ENCODE measurements at regions not wholly inside any gene's neighbourhood (a gene's known extent, or its start where the extent isn't known, plus 50 kb on each side); places are given as distances from the start of the nearest gene placed in this dataset.

DNA sequence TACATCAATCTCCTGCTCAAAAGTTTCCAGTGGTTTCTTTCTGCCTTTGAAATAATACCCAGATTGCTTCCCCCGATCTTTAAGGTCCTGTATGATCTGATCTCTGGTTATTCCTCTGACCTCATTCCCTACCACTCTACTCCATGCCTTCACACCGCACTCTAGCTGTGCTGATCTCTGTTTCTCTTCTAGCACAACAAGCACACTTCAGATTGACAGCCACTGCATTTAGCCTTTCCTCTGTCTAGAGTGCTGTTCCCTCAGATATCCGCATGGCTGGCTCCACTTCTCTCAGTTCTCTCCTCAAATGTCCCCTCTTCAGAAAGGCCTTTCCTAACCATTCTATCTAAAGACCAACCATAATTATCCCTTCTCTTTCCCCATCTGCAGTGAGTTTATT lies 370.4 kb upstream of the FGF13 start:
- H3K27ac ChIP-seq: no peak overlapping the region
- no peaks in the 10 kb centered on the region for H3K36me3 ChIP-seq
- no peaks in the 10 kb centered on the region for H3K9me3 ChIP-seq (ENCODE audit: low read depth)
- no peak overlapping the region for H3K9ac ChIP-seq
- no peak overlapping the region for H3K4me2 ChIP-seq
- no peaks in the 10 kb centered on the region for H3K4me1 ChIP-seq
- Mint-ChIP-seq H3K4me3 (no peak overlapping the region), H3K36me3 (no peaks in the 10 kb centered on the region), H3K4me1 (peaks cover 4% of the 10 kb centered on the region), H3K9me3 (no peaks in the 10 kb centered on the region), H3K27ac (no peak overlapping the region), H3K27me3 (ENCODE audit: insufficient read depth, low read depth) (no peaks in the 10 kb centered on the region)
- TF ChIP-seq EZH2 (IDR thresholded peaks at IDR 0.05) (no peak), EZH2phosphoT487 (IDR thresholded peaks at IDR 0.05) (no peak)
- TF ChIP-seq, protein P1, sequence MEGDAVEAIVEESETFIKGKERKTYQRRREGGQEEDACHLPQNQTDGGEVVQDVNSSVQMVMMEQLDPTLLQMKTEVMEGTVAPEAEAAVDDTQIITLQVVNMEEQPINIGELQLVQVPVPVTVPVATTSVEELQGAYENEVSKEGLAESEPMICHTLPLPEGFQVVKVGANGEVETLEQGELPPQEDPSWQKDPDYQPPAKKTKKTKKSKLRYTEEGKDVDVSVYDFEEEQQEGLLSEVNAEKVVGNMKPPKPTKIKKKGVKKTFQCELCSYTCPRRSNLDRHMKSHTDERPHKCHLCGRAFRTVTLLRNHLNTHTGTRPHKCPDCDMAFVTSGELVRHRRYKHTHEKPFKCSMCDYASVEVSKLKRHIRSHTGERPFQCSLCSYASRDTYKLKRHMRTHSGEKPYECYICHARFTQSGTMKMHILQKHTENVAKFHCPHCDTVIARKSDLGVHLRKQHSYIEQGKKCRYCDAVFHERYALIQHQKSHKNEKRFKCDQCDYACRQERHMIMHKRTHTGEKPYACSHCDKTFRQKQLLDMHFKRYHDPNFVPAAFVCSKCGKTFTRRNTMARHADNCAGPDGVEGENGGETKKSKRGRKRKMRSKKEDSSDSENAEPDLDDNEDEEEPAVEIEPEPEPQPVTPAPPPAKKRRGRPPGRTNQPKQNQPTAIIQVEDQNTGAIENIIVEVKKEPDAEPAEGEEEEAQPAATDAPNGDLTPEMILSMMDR (IDR thresholded peaks at IDR 0.05): no peak
- no peak for DNase-seq (ENCODE audit: low spot score)
- H2AFZ ChIP-seq (replicated peaks): no peak overlapping the region
- H3K27me3 ChIP-seq: no peaks in the 10 kb centered on the region
- no peaks in the 10 kb centered on the region for H3K79me2 ChIP-seq (ENCODE audit: low read depth)
- H4K20me1 ChIP-seq (ENCODE audit: low read depth): no peaks in the 10 kb centered on the region
- no peaks in the 10 kb centered on the region for H3F3A ChIP-seq (ENCODE audit: low read depth)
- no peak overlapping the region for H3K4me3 ChIP-seq

DNA sequence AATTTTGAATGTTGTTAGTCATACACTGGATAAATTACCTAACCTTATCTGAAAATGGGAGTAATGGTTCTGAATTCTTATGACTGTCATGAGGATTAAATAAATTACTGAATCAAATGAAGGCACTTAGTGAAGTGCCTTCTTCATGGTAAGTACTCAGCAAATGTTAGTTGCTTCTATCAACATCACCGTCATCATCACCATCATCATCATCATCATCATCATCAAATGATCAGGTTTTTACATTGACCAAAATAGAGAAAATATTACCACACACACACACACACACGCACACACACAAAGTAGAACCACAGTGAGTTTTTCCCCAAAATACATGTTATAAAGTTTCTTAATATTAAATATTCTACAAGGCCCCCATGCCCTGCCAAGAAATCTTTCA lies 368.3 kb upstream of the FGF13 start:
- Mint-ChIP-seq H3K27me3 (ENCODE audit: insufficient read depth, low read depth) (no peaks in the 10 kb centered on the region), H3K36me3 (no peaks in the 10 kb centered on the region), H3K9me3 (no peaks in the 10 kb centered on the region), H3K27ac (no peak overlapping the region), H3K4me1 (peaks cover 4% of the 10 kb centered on the region), H3K4me3 (no peak overlapping the region)
- no peaks in the 10 kb centered on the region for H3K27me3 ChIP-seq
- H3K4me1 ChIP-seq: no peaks in the 10 kb centered on the region
- H4K20me1 ChIP-seq (ENCODE audit: low read depth): no peaks in the 10 kb centered on the region
- H3K36me3 ChIP-seq: no peaks in the 10 kb centered on the region
- H2AFZ ChIP-seq (replicated peaks): no peak overlapping the region
- no peak for DNase-seq (ENCODE audit: low spot score)
- H3K79me2 ChIP-seq (ENCODE audit: low read depth): no peaks in the 10 kb centered on the region
- H3F3A ChIP-seq (ENCODE audit: low read depth): no peaks in the 10 kb centered on the region
- H3K27ac ChIP-seq: no peak overlapping the region
- H3K4me3 ChIP-seq: no peak overlapping the region
- H3K4me2 ChIP-seq: no peak overlapping the region
- no peaks in the 10 kb centered on the region for H3K9me3 ChIP-seq (ENCODE audit: low read depth)
- TF ChIP-seq, protein P1 (IDR thresholded peaks at IDR 0.05): no peak
- H3K9ac ChIP-seq: no peak overlapping the region

DNA sequence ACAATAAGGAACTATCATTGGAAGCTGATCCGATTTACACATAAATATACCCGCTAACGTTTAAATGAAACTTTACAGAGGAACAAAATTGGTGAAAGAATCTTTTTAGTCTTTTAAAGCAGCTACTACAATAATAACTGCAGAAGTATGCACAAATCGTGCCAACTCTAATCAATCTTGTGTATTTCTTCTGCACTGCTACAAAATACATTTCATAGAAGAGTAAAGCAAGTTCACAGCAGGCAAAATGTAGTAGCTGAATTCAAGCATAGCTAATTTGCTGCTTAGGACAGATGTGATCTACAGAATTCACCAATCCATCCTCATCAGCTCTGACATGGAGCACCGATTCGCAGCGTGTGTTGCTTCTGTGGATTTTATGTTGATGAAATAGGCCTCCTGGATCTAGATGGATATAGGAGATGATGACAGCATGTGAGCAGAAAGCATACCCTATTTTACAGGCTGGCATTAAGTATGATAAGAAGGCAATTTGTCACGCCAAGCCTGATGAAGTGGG lies 367.3 kb upstream of the FGF13 start:
- Mint-ChIP-seq H3K36me3 (no peaks in the 10 kb centered on the region), H3K4me1 (peaks cover 4% of the 10 kb centered on the region), H3K27me3 (ENCODE audit: insufficient read depth, low read depth) (no peaks in the 10 kb centered on the region), H3K4me3 (no peak overlapping the region), H3K27ac (no peak overlapping the region), H3K9me3 (no peaks in the 10 kb centered on the region)
- no peak for DNase-seq (ENCODE audit: low spot score)
- Histone ChIP-seq H3K79me2 (ENCODE audit: low read depth) (no peaks in the 10 kb centered on the region), H3K9me3 (ENCODE audit: low read depth) (no peaks in the 10 kb centered on the region), H3K4me2 (no peak overlapping the region), H3K4me3 (no peak overlapping the region), H3K4me1 (no peaks in the 10 kb centered on the region), H3K27me3 (no peaks in the 10 kb centered on the region), H3K27ac (no peak overlapping the region), H3K9ac (no peak overlapping the region), H3K36me3 (no peaks in the 10 kb centered on the region), H4K20me1 (ENCODE audit: low read depth) (no peaks in the 10 kb centered on the region), H3F3A (ENCODE audit: low read depth) (no peaks in the 10 kb centered on the region), H2AFZ (replicated peaks) (no peak overlapping the region)
- TF ChIP-seq, protein P1 (IDR thresholded peaks at IDR 0.05): no peak
- TF ChIP-seq EZH2 (IDR thresholded peaks at IDR 0.05): no peak
- TF ChIP-seq EZH2phosphoT487 (IDR thresholded peaks at IDR 0.05): no peak
